Ureter (tissue), 1 donor: ENCODE measurements at regions not wholly inside any gene's neighbourhood (a gene's known extent, or its start where the extent isn't known, plus 50 kb on each side); places are given as distances from the start of the nearest gene placed in this dataset.
A peak's percentile ranks its signal among the peaks of the same experiment; 100 is the strongest.

ENCODE experiments used
- DNase-seq: peaks from one replicate; pipeline ENCODE4 v3.0.0-alpha.2; 2020; ENCODE audit warnings: low spot score
- donor health status: DM: yes; HTN: yes; CAD: no.

GRCh38 chr21:16584756-16585155 lies 855.0 kb downstream of the USP25 start:
- DNase-seq, result no peak

- DNase-seq, result no peak
Observed at GRCh38 chr21:16585896-16586295, 856.1 kb downstream of the USP25 start.

GRCh38 chr21:16587141-16587581 lies 857.4 kb downstream of the USP25 start:
- DNase-seq, result no peak

GRCh38 chr21:16587681-16588375 lies 858.0 kb downstream of the USP25 start:
- DNase-seq, result no peak

GRCh38 chr21:16588433-16588860 lies 858.7 kb downstream of the USP25 start:
- peak; percentile 67 for DNase-seq

- DNase-seq, result no peak
Observed at GRCh38 chr21:16589006-16589898, 859.5 kb downstream of the USP25 start.

- no peak for DNase-seq
Observed at GRCh38 chr21:16590186-16590585, 860.4 kb downstream of the USP25 start.

GRCh38 chr21:16590641-16591292 lies 861.0 kb downstream of the USP25 start:
- no peak for DNase-seq

GRCh38 chr21:16592381-16592780 lies 862.6 kb downstream of the USP25 start:
- DNase-seq, result no peak

GRCh38 chr21:16594191-16594590 lies 864.4 kb downstream of the USP25 start:
- no peak for DNase-seq

GRCh38 chr21:16596369-16596768 lies 866.6 kb downstream of the USP25 start:
- DNase-seq, result no peak

- DNase-seq, result no peak
Observed at GRCh38 chr21:16597753-16598152, 868.0 kb downstream of the USP25 start.

- DNase-seq, result no peak
Observed at GRCh38 chr21:16605597-16605996, 875.8 kb downstream of the USP25 start.

GRCh38 chr21:16606271-16606670 lies 876.5 kb downstream of the USP25 start:
- DNase-seq, result no peak

- DNase-seq, result no peak
Observed at GRCh38 chr21:16608209-16608830, 878.5 kb downstream of the USP25 start.

- no peak for DNase-seq
Observed at GRCh38 chr21:16619281-16619680, 889.5 kb downstream of the USP25 start.

- DNase-seq, result no peak
Observed at GRCh38 chr21:16620786-16621320, 891.1 kb downstream of the USP25 start.

- no peak for DNase-seq
Observed at GRCh38 chr21:16624479-16625118, 888.2 kb upstream of the CXADR start.

GRCh38 chr21:16625491-16625890 lies 887.4 kb upstream of the CXADR start:
- no peak for DNase-seq

GRCh38 chr21:16633831-16634459 lies 878.9 kb upstream of the CXADR start:
- DNase-seq, result no peak

GRCh38 chr21:16634515-16634914 lies 878.3 kb upstream of the CXADR start:
- no peak for DNase-seq
